Activated CD4-positive, alpha-beta memory T cell treated with anti-CD3 and anti-CD28 coated beads, Interleukin-2, amount 10 ng/mL, durations not matched to agents 7 days and 5 days (primary cell): ENCODE measurements at regions not wholly inside any gene's neighbourhood (a gene's known extent, or its start where the extent isn't known, plus 50 kb on each side); places are given as distances from the start of the nearest gene placed in this dataset.

Experiments used
- CTCF ChIA-PET: fragments of 350-600 bp; sonication (Branson Sonifier 250); formaldehyde crosslinking; loops from one replicate; lab custom pipeline; 2021; ENCODE audit warnings: antibody characterized with exemption, inconsistent platforms; lab: Charles Lee
- POLR2A ChIA-PET: fragments of 350-600 bp; sonication (Branson Sonifier 250); formaldehyde crosslinking; loops from one replicate; lab custom pipeline; 2021; ENCODE audit warnings: antibody characterized with exemption; lab: Charles Lee
- DNase-seq: peaks from one replicate; pipeline ENCODE4 v3.0.0-alpha.2; 2020
- H3K27ac Mint-ChIP-seq: one replicate; pipeline ENCODE4 v1.8.0; 2021; ENCODE audit warnings: mild to moderate bottlenecking, mixed read lengths
- H3K27me3 Mint-ChIP-seq: one replicate; pipeline ENCODE4 v1.8.0; 2021; ENCODE audit warnings: mixed read lengths
- H3K36me3 Mint-ChIP-seq: one replicate; pipeline ENCODE4 v1.8.0; 2021; ENCODE audit warnings: low read depth, mixed read lengths
- H3K4me1 Mint-ChIP-seq: one replicate; pipeline ENCODE4 v1.8.0; 2021; ENCODE audit warnings: mixed read lengths
- H3K4me3 Mint-ChIP-seq: one replicate; pipeline ENCODE4 v1.8.0; 2021; ENCODE audit warnings: mild to moderate bottlenecking, mixed read lengths
- H3K9me3 Mint-ChIP-seq: one replicate; pipeline ENCODE4 v1.8.0; 2021; ENCODE audit warnings: mixed read lengths

DNA sequence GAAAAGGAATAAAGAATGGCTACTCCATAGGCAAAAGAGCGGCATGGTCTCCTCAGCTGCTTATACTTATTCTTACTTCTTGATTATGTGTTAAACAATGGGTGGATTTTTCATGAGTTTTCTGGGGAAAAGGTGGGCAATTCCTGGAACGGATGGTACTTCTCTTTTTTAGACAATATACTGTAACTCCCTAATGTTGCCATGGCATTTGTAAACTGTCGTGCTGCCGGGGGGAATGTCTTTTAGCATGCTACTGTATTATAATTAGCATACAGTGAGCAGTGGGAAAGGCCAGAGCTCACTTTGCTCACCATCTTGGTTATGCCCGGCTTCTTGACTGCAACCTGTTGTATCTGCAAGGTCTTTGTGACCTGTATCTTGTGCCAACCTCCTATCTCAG is 372.1 kb upstream of the AKR1E2 start:
- no peaks in the 10 kb centered on the region for H3K36me3 Mint-ChIP-seq

DNA sequence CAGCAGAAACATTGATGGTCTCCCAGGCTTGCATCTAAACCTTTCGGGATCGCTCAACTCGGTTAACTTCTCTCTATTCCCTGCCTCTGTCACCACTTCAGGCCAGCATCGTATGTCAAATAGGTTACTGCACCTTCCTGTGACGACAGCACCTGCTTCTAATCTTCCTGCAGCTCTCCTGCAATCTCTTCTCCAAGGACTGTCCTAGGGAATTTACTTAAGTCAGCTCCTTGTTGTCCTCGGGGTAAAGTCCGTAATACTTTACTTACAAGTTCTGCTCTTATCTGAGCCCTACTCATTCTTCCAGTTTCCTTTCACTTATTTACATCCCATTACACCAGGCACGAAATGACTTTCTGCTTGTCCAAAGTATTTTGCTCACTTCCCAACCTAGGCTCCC is 372.7 kb upstream of the AKR1E2 start:
- peaks cover 2% of the 10 kb centered on the region for H3K4me1 Mint-ChIP-seq
- no peak overlapping the region for H3K27ac Mint-ChIP-seq
- no peak overlapping the region for H3K4me3 Mint-ChIP-seq
- ChIA-PET CTCF (no interaction called here), POLR2A (no interaction called here)
- H3K9me3 Mint-ChIP-seq = no peaks in the 10 kb centered on the region
- no peaks in the 10 kb centered on the region for H3K36me3 Mint-ChIP-seq
- no peak for DNase-seq
- no peaks in the 10 kb centered on the region for H3K27me3 Mint-ChIP-seq

More for the DNA sequence above, 372.1 kb upstream of the AKR1E2 start:
- H3K4me3 Mint-ChIP-seq = no peak overlapping the region
- H3K27me3 Mint-ChIP-seq = no peaks in the 10 kb centered on the region
- H3K4me1 Mint-ChIP-seq = peaks cover 2% of the 10 kb centered on the region
- ChIA-PET CTCF (no interaction called here), POLR2A (no interaction called here)
- H3K9me3 Mint-ChIP-seq = no peaks in the 10 kb centered on the region
- DNase-seq = no peak
- no peak overlapping the region for H3K27ac Mint-ChIP-seq

DNA sequence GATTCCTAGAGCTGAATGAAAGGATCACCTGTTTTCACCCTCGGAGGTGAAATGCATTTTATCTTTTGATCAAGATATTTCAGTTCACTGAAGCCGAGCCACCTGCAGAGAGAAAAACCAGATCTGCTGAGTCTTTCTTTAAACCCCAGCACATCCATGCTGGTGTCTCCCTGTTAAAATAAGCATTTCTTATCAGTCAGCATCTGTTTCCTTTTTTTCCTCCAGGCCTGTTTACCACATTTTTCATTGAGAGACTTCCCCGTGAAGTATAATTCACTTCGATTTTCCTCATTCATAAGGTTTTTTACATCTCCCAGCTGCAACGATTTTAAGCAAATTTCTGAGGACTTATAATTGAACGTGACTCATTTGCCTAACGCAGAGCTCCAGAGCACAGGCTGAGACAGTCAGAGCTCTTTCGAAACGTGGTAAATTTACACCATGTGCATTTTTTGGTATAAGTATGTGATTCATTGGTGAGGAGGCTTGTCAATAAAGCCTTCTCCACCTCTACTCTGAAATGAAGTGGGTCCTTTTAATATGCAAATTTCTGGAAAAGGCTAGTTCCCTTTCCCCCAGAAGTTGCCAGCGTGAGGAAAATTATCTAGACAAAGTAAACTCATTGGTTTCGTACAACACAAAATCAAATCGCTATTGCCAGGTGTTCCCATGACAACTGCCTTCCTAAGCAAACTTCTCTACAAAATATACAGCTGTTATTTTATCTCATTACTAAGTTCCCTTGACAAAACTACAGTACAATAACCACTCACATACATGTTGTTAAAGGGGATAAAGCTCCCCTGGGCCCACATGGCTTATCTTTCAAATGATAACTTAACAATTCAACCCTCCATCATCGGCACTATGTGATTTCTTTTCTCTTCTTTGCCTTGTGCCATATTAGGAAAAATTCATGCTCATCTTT is 374.8 kb upstream of the AKR1E2 start:
- Mint-ChIP-seq H3K27me3 (no peaks in the 10 kb centered on the region), H3K9me3 (peaks cover 2% of the 10 kb centered on the region), H3K4me3 (no peak overlapping the region), H3K36me3 (peaks cover 2% of the 10 kb centered on the region), H3K4me1 (peaks cover 2% of the 10 kb centered on the region), H3K27ac (no peak overlapping the region)
- ChIA-PET CTCF (no interaction called here), POLR2A (no interaction called here)
- no peak for DNase-seq

DNA sequence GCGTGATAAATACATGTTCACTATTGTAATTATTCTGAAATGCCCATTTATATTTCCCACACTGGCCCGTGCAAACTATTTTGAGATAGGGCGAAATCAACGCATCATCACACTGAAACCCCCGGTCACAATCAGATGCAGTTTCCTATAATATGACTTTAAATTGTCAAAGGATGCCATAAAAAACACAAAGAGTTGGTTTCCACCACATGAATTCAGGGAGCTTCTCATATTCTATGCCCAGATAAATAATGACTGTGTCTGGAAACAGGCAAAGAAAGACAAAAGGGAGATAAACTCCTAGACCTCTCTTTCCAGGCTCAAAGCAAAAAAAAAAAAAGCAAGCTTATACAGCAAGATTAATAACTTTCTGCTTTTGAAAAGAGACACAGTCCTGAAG is 375.8 kb upstream of the AKR1E2 start:
- CTCF ChIA-PET = no interaction called here
- Mint-ChIP-seq H3K4me1 (peaks cover 2% of the 10 kb centered on the region), H3K36me3 (peaks cover 3% of the 10 kb centered on the region), H3K4me3 (no peak overlapping the region), H3K27me3 (no peaks in the 10 kb centered on the region), H3K27ac (no peak overlapping the region), H3K9me3 (peaks cover 3% of the 10 kb centered on the region)
- DNase-seq = no peak
- POLR2A ChIA-PET = no interaction called here

DNA sequence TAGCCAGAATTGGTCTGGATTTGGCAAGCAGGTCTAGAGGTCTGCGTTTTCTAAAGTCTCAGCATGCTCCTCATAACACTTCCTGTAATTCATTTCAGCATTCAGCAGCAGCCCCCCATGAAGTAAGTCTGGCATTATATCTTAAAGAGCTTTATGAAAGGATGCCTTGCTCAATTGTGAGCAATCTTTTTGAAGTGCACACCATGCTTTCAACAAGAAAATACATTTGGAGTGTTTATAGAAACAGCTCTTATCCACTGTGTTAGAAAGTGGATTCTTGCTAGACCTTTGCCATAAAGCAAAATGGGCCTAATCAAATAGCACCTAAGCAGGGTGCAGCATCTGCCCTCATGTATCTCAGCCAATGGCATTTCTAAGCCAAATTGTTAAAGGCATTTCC is 378.0 kb upstream of the AKR1E2 start:
- Mint-ChIP-seq H3K4me3 (no peak overlapping the region), H3K4me1 (peaks cover 2% of the 10 kb centered on the region), H3K9me3 (peaks cover 14% of the 10 kb centered on the region), H3K36me3 (peaks cover 6% of the 10 kb centered on the region), H3K27ac (no peak overlapping the region), H3K27me3 (no peaks in the 10 kb centered on the region)
- DNase-seq = no peak
- CTCF ChIA-PET = no interaction called here
- POLR2A ChIA-PET = no interaction called here

DNA sequence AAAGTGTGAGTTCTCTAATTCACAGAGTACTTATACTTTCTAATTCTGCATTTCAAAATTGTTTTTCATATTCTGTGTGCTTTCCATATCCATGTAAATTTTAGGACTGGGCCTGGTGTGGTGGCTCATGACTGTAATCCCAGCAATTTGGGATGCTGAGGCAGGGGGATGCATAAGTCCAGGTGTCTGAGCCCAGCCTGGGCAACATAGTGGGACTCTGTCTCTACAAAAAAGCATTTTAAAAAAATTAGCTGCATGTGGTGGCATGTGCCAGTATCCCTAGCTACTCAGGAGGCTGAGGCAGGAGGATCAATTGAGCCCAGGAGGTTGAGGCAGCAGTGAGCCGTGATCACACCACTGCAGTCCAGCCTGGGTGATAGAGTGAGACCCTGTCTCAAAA is 382.6 kb upstream of the AKR1E2 start:
- no peak overlapping the region for H3K27ac Mint-ChIP-seq
- ChIA-PET CTCF (no interaction called here), POLR2A (no interaction called here)
- peaks cover 6% of the 10 kb centered on the region for H3K36me3 Mint-ChIP-seq
- H3K9me3 Mint-ChIP-seq = peaks cover 20% of the 10 kb centered on the region
- no peak for DNase-seq
- H3K4me3 Mint-ChIP-seq = no peak overlapping the region
- H3K4me1 Mint-ChIP-seq = no peaks in the 10 kb centered on the region
- no peaks in the 10 kb centered on the region for H3K27me3 Mint-ChIP-seq

DNA sequence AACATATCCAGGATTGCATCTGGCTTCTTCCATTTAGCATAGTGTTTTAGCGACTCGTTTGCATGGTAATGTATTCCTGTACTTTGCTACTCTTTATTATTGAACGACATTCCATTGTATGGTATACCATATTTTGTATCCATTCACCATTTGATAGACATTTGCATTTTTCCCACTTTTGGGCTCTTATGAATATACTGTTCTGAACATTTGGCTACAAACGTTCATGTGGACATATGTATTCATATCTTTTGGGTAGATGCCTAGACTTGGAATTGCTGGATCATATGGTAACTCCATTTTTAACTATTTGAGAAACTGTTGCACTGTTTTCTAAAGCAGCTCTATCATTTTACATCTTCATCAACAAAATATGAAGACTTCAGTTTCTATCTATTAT is 383.7 kb upstream of the AKR1E2 start:
- Mint-ChIP-seq H3K27me3 (no peaks in the 10 kb centered on the region), H3K4me3 (no peak overlapping the region), H3K36me3 (peaks cover 6% of the 10 kb centered on the region), H3K27ac (no peak overlapping the region), H3K4me1 (no peaks in the 10 kb centered on the region), H3K9me3 (peaks cover 20% of the 10 kb centered on the region)
- POLR2A ChIA-PET = no interaction called here
- CTCF ChIA-PET = interaction anchor here (1.1 kb wide), 1 partner anchor 215 kb away, joined by 3 read pairs; no protein-coding TSS in a partner anchor
- no peak for DNase-seq

DNA sequence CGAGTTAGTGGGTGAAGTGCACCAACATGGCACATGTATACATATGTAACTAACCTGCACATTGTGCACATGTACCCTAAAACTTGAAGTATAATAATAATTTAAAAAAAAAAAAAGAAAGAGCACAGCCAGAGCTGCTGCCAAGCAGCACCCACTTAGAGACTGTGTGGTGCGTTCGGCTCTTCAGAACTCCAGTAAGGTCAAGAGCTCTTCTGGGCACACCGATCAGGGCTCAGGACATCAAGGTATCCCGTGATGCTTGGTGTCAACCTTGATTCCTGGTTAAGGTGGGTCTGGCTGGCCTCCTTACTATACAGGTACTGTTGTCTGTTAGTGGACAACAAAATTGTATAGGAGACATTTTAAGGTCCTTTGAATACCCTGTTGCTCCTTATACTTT is 385.7 kb upstream of the AKR1E2 start:
- Mint-ChIP-seq H3K27me3 (no peaks in the 10 kb centered on the region), H3K4me3 (no peak overlapping the region), H3K9me3 (peaks cover 16% of the 10 kb centered on the region), H3K27ac (no peak overlapping the region), H3K4me1 (no peaks in the 10 kb centered on the region), H3K36me3 (peaks cover 3% of the 10 kb centered on the region)
- ChIA-PET CTCF (no interaction called here), POLR2A (no interaction called here)
- DNase-seq = no peak

DNA sequence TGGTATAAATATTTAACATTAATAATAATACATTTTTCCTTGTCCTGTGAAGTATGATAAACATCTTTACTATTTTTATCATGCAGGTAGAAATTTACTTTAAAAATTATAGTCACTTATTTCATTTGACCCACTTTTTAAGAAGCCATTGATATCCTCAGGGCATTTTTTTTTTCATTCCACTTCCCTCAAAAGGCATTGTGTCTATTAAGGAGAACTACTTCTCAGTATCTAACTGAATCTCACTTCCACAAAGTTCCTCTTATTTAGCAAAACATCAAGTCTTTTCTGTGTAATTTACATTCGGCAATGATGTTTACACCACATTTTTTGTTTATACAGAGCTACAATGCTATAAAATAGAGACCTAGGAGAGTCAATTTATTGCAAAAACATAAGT is 388.2 kb upstream of the AKR1E2 start:
- no peak overlapping the region for H3K4me3 Mint-ChIP-seq
- no peaks in the 10 kb centered on the region for H3K36me3 Mint-ChIP-seq
- peaks cover 4% of the 10 kb centered on the region for H3K9me3 Mint-ChIP-seq
- ChIA-PET CTCF (no interaction called here), POLR2A (no interaction called here)
- H3K27ac Mint-ChIP-seq = no peak overlapping the region
- DNase-seq = no peak
- no peaks in the 10 kb centered on the region for H3K27me3 Mint-ChIP-seq
- H3K4me1 Mint-ChIP-seq = no peaks in the 10 kb centered on the region

DNA sequence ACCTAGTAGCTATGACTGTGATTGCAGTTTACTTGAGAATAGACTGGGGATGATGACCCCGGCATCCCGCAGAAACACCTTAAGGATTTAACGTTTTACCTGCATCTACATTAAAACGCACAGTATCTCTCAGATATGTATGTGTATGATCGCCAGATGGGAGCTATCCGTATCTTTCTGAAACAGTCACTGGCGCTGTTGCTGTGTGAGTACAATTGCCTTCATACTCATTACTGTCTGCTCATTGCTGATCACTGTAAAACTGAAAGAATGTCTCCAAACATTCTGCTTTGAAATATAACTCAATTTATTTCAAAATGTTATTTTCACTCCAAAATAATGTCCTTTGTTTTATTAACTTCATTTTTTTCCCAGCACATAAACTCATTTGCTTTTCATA is 388.9 kb upstream of the AKR1E2 start:
- peaks cover 1% of the 10 kb centered on the region for H3K9me3 Mint-ChIP-seq
- no peak overlapping the region for H3K27ac Mint-ChIP-seq
- H3K4me1 Mint-ChIP-seq = no peaks in the 10 kb centered on the region
- no peaks in the 10 kb centered on the region for H3K27me3 Mint-ChIP-seq
- POLR2A ChIA-PET = no interaction called here
- no peak for DNase-seq
- CTCF ChIA-PET = no interaction called here
- no peak overlapping the region for H3K4me3 Mint-ChIP-seq
- no peaks in the 10 kb centered on the region for H3K36me3 Mint-ChIP-seq

DNA sequence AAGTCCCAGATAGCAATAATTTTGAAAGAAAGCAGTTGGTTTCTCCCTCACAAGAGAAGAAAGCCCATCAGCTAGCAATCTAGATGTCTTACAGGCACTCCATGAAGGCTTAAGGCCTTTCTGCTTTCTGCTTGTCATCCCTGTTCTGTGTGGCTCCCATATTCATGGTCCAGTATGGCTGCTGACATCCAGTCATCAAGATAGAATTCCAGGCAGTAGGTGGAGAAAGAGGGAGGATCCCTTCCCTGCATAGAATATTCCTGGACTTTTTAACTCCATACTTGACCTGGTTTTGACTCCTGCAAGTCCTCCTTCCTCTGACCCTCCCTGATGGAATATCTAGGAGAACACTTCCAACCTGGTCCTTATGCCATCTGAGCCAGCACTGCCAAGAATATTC is 389.9 kb upstream of the AKR1E2 start:
- no peaks in the 10 kb centered on the region for H3K9me3 Mint-ChIP-seq
- no peaks in the 10 kb centered on the region for H3K27me3 Mint-ChIP-seq
- ChIA-PET POLR2A (no interaction called here), CTCF (no interaction called here)
- H3K4me1 Mint-ChIP-seq = no peaks in the 10 kb centered on the region
- no peaks in the 10 kb centered on the region for H3K36me3 Mint-ChIP-seq
- DNase-seq = no peak
- no peak overlapping the region for H3K4me3 Mint-ChIP-seq
- H3K27ac Mint-ChIP-seq = no peak overlapping the region

DNA sequence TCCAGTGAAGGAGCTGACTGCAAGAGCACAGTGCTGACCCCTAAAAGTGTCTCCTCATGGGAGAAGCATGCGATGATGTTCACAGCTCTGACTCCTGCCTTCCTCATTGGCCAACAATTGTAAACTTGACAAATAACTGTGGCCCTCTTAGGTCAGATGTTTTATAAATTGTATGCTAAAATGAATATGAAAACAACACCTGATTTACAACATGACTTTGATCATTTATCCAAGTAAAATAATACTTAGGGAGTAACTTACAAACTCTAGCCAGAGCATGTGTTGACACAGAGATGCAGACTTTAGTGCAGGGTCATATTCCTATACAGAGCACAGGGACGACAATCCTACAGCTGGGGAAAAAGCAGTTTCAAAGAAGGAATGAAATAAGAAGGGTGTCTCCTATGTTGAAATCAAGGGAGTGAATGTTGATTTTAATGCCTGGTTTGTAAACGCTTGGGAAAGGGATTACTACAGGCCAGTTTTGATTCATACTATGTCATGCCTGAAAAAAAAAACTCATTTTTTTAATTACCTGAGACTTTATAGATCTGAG is 391.4 kb upstream of the AKR1E2 start:
- H3K27me3 Mint-ChIP-seq = no peaks in the 10 kb centered on the region
- no peaks in the 10 kb centered on the region for H3K4me1 Mint-ChIP-seq
- CTCF ChIA-PET = no interaction called here
- H3K36me3 Mint-ChIP-seq = no peaks in the 10 kb centered on the region
- H3K9me3 Mint-ChIP-seq = no peaks in the 10 kb centered on the region
- DNase-seq = no peak
- H3K4me3 Mint-ChIP-seq = no peak overlapping the region
- POLR2A ChIA-PET = no interaction called here
- H3K27ac Mint-ChIP-seq = no peak overlapping the region

DNA sequence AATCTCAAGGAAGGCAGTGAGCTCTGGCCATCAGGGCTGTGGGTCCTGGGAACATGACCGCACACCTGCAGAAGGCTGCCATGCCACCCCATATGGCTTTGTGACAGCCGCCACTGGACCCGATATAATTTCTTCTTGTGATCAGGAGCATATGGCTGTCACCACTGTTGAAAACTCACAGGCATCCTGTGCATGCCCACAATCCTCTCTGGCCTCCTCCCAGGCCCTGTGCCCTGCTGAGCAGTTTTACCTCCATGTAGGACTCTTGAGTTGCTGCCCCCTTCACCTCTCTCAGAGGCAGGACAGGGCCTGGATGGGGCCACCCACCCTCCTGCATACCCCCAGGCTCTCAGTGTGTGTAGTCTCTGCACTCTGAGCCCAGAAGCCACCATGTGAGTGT is 391.9 kb upstream of the AKR1E2 start:
- ChIA-PET POLR2A (no interaction called here), CTCF (no interaction called here)
- Mint-ChIP-seq H3K27ac (no peak overlapping the region), H3K4me3 (no peak overlapping the region), H3K27me3 (no peaks in the 10 kb centered on the region), H3K36me3 (no peaks in the 10 kb centered on the region), H3K9me3 (no peaks in the 10 kb centered on the region), H3K4me1 (no peaks in the 10 kb centered on the region)
- no peak for DNase-seq
